ENCODE measurements at regions not wholly inside any gene's neighbourhood (a gene's known extent, or its start where the extent isn't known, plus 50 kb on each side); places are given as distances from the start of the nearest gene placed in this dataset.

DNA sequence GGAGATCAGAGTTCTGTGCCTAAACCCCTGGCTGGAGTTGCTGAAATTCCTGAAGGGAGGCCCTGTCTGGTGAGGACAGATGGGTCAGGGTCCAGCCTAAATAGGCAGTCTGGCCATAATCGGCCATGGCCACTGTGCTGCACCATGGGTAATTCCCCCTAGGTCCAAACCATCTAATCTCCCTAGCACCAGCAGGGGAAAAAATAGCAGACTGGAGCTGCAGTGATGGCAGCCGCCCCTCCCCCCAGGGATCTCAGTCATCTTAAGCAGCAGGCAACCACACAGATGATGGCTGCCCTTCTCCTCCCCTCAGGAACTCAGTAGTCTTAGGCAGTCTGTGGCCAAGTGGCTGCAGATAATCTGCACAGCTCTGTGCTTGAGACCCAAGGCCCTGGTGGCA is 68.4 kb upstream of the CD96 start:
- no peak for TF ChIP-seq JUND (IDR thresholded peaks at IDR 0.05)
- TF ChIP-seq, protein P1, sequence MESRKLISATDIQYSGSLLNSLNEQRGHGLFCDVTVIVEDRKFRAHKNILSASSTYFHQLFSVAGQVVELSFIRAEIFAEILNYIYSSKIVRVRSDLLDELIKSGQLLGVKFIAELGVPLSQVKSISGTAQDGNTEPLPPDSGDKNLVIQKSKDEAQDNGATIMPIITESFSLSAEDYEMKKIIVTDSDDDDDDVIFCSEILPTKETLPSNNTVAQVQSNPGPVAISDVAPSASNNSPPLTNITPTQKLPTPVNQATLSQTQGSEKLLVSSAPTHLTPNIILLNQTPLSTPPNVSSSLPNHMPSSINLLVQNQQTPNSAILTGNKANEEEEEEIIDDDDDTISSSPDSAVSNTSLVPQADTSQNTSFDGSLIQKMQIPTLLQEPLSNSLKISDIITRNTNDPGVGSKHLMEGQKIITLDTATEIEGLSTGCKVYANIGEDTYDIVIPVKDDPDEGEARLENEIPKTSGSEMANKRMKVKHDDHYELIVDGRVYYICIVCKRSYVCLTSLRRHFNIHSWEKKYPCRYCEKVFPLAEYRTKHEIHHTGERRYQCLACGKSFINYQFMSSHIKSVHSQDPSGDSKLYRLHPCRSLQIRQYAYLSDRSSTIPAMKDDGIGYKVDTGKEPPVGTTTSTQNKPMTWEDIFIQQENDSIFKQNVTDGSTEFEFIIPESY (IDR thresholded peaks at IDR 0.05; ENCODE audit: borderline replicate concordance, low read depth), result no peak
- TF ChIP-seq, protein P2, sequence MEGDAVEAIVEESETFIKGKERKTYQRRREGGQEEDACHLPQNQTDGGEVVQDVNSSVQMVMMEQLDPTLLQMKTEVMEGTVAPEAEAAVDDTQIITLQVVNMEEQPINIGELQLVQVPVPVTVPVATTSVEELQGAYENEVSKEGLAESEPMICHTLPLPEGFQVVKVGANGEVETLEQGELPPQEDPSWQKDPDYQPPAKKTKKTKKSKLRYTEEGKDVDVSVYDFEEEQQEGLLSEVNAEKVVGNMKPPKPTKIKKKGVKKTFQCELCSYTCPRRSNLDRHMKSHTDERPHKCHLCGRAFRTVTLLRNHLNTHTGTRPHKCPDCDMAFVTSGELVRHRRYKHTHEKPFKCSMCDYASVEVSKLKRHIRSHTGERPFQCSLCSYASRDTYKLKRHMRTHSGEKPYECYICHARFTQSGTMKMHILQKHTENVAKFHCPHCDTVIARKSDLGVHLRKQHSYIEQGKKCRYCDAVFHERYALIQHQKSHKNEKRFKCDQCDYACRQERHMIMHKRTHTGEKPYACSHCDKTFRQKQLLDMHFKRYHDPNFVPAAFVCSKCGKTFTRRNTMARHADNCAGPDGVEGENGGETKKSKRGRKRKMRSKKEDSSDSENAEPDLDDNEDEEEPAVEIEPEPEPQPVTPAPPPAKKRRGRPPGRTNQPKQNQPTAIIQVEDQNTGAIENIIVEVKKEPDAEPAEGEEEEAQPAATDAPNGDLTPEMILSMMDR (IDR thresholded peaks at IDR 0.05), result no peak
- TF ChIP-seq EP300 (IDR thresholded peaks at IDR 0.05; ENCODE audit: borderline replicate concordance in 1 of 2, low read depth in 1 of 2, low read length in 1 of 2), result no peak
- TF ChIP-seq MXI1 (IDR thresholded peaks at IDR 0.05; ENCODE audit: low read depth, low read length), result no peak
- TF ChIP-seq EZH2phosphoT487 (IDR thresholded peaks at IDR 0.05; ENCODE audit: borderline replicate concordance, low read depth), result no peak
- TF ChIP-seq REST (IDR thresholded peaks at IDR 0.05; ENCODE audit: low read depth, low read length), result no peak
